ENCODE measurements at regions not wholly inside any gene's neighbourhood (a gene's known extent, or its start where the extent isn't known, plus 50 kb on each side); places are given as distances from the start of the nearest gene placed in this dataset.

- TF ChIP-seq CTCF (IDR thresholded peaks at IDR 0.05), result no peak
Observed at GRCh38 chr20:30286157-30286556, 971.3 kb upstream of the DEFB115 start.

- no peak for TF ChIP-seq CTCF (IDR thresholded peaks at IDR 0.05)
Observed at GRCh38 chr20:30288346-30288745, 969.1 kb upstream of the DEFB115 start.

- peak; percentile 73 for TF ChIP-seq CTCF (IDR thresholded peaks at IDR 0.05)
Observed at GRCh38 chr20:30356854-30357467, 900.5 kb upstream of the DEFB115 start.

GRCh38 chr20:30376767-30377658 lies 880.5 kb upstream of the DEFB115 start:
- TF ChIP-seq CTCF (IDR thresholded peaks at IDR 0.05), result peak; percentile 70

GRCh38 chr20:30412972-30413371 lies 844.5 kb upstream of the DEFB115 start:
- no peak for TF ChIP-seq CTCF (IDR thresholded peaks at IDR 0.05)

- no peak for TF ChIP-seq CTCF (IDR thresholded peaks at IDR 0.05)
Observed at GRCh38 chr20:30419466-30419865, 838.0 kb upstream of the DEFB115 start.
